Coronary artery (tissue), 2 donors: ENCODE measurements at regions not wholly inside any gene's neighbourhood (a gene's known extent, or its start where the extent isn't known, plus 50 kb on each side); places are given as distances from the start of the nearest gene placed in this dataset.

ENCODE experiments used
- DNase-seq: peaks from one replicate; pipeline ENCODE4 v3.0.0-alpha.2; 2017; ENCODE audit warnings: low spot score
- H3K27ac ChIP-seq, 2 donors: fragments of 200-600 bp; sonication (generic); one replicate each; pipeline ENCODE4 v1.5.1; 2016 to 2019
- H3K4me3 ChIP-seq: fragments of 200-600 bp; sonication (generic); 2 replicates; pipeline ENCODE4 v1.5.1; 2016; ENCODE audit warnings: mild to moderate bottlenecking, moderate library complexity
- CTCF ChIP-seq: fragments of 200-600 bp; sonication (generic); IDR thresholded peaks from one replicate; pipeline ENCODE4 v1.5.1; 2019; ENCODE audit warnings: antibody characterized with exemption

DNA sequence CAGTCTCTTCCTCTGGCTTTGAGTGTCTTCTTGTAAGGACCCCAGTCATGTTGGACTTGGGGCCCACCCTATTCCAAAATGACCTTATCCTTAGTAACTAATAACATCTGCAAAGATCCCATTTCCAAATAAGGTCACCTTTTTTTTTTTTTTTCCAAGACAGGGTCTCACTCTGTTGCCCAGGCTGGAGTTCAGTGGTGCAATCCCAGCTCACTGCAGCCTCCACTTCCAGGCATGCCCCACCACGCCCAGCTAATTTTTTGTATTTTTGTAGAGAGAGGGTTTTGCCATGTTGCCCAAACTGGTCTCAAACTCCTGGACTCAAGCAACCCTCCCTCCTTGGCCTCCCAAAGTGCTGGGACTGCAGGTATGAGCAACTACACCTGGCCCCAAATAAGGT lies 118.8 kb upstream of the GSE1 start:
- no peak for DNase-seq
- H3K4me3 ChIP-seq, result no peak overlapping the region
- TF ChIP-seq CTCF, result no peak
- no peak overlapping the region for H3K27ac ChIP-seq

DNA sequence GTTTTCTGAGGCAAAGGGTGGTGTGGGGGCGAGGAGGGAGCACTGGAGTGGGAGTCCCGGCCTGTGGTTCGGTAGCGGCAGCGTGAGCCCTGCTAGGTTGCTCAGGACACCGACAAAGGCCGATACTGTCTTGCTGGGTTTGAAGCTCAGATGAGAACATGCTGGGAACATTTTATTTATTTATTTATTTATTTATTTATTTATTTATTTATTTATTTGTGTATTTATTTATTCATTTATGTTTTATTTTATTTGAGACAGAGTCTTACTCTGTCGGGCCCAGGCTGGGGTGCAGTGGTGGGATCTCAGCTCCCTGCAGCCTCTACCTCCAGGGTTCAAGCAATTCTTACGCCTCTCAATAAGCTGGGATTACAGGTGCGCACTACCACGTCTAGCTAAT lies 117.9 kb upstream of the GSE1 start:
- no peak for DNase-seq
- Histone ChIP-seq H3K4me3 (no peak overlapping the region), H3K27ac (no peak overlapping the region)
- TF ChIP-seq CTCF, result no peak

- DNase-seq, result no peak
- Histone ChIP-seq H3K27ac (no peak overlapping the region), H3K4me3 (no peak overlapping the region)
- no peak for TF ChIP-seq CTCF
These were observed 117.1 kb upstream of the GSE1 start for GRCh38 chr16:85495823-85496538.

DNA sequence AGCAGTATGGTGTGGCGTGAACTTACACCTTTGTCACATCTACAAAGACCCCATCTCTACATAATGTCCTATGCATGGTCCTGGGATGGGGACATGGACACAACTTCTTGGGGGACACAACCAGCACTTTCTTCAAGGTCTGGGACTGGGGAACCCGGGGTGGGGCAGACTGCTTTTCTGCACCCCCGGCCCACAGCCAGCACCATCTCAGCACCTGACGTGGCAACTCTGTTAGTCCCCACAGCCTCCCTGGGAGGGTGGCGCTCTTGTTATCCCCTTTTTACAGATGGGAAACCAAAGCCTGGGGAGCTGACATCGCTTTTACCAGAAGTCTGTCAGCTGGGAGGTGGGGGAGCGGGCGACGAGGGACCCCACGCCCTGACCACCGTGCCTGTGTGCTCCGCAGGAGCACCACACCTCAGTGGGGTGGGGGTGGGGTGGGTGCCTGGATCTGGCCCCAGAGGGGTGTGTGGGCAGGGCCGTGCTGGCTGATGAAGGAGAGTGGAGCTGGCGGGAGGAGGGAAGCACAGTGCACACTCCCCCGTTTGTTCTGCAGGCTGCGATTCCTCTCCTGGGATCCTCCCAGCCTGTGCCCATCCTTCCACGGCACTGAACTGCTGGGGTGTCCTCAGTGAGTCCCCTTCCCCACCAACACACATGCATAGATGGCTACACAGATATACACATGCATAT lies 115.4 kb upstream of the GSE1 start:
- DNase-seq, result no peak
- Histone ChIP-seq H3K27ac (no peak overlapping the region), H3K4me3 (no peak overlapping the region)
- TF ChIP-seq CTCF, result no peak

DNA sequence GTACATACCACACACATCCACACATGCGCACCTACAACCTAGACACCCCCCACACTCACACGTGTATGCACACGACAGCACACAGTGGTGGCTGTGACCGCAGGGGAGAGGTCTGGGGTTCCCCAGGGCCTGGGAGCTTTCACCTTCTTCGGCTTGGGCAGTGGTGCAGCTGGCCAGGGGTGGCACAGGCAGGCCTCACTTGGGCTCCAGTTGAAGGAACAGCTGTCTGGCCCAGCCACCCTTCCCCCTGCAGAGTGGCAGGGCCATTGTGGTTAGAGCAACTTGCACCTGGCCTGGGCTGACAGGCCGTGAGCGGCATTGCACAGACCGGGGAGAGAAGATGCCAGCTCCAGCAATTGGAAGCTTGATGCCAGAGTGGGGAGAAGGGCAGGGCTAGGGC lies 114.5 kb upstream of the GSE1 start:
- no peak for DNase-seq
- no peak overlapping the region for H3K27ac ChIP-seq
- no peak for TF ChIP-seq CTCF
- H3K4me3 ChIP-seq, result no peak overlapping the region

GRCh38 chr16:85500220-85500619 lies 112.9 kb upstream of the GSE1 start:
- no peak for DNase-seq
- H3K4me3 ChIP-seq, result no peak overlapping the region
- TF ChIP-seq CTCF, result no peak
- no peak overlapping the region for H3K27ac ChIP-seq

DNA sequence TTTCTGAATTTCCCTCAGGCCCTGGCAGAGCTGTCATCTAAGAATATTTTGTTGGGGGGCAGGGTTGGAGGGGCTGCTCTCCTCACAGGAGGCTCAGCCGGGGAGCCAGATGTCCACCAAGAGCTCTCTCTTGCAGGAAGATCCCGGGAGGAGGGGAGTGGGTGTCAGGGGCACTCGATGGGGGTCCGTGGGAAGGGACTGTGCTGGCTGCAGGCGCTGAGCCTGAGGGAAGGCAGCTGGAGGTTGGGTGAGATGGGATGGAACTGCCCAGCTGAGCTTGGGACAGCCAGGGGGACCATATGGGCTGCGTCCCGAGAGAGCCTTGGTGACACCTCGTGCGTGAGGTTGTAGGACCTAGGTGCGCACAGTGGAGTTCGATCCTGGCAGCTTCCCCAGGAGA lies 111.2 kb upstream of the GSE1 start:
- Histone ChIP-seq H3K4me3 (no peak overlapping the region), H3K27ac (no peak overlapping the region)
- DNase-seq, result no peak
- TF ChIP-seq CTCF, result no peak
